ENCODE measurements at regions not wholly inside any gene's neighbourhood (a gene's known extent, or its start where the extent isn't known, plus 50 kb on each side); places are given as distances from the start of the nearest gene placed in this dataset.

GRCh38 chr20:24817351-24817750, 131.7 kb upstream of the CST7 start:
- no peak for DNase-seq

GRCh38 chr20:24818056-24818455, 131.0 kb upstream of the CST7 start:
- DNase-seq: no peak

- DNase-seq: no peak
These were observed 129.6 kb upstream of the CST7 start for GRCh38 chr20:24819331-24819965.

GRCh38 chr20:24820345-24820744, 128.7 kb upstream of the CST7 start:
- DNase-seq: no peak

- DNase-seq: no peak
These were observed 127.7 kb upstream of the CST7 start for GRCh38 chr20:24821391-24821790.

GRCh38 chr20:24823176-24823784, 125.8 kb upstream of the CST7 start:
- DNase-seq: no peak

GRCh38 chr20:24823989-24824693, 124.9 kb upstream of the CST7 start:
- DNase-seq: no peak

GRCh38 chr20:24825591-24825990, 123.5 kb upstream of the CST7 start:
- DNase-seq: no peak

- no peak for DNase-seq
These were observed 121.3 kb upstream of the CST7 start for GRCh38 chr20:24827603-24828295.

GRCh38 chr20:24828992-24829648, 119.9 kb upstream of the CST7 start:
- DNase-seq: no peak

GRCh38 chr20:24829649-24830370, 119.3 kb upstream of the CST7 start:
- DNase-seq: no peak

GRCh38 chr20:24830649-24831048, 118.4 kb upstream of the CST7 start:
- no peak for DNase-seq

GRCh38 chr20:24831232-24831631, 117.8 kb upstream of the CST7 start:
- DNase-seq: no peak

GRCh38 chr20:24832518-24832917, 116.6 kb upstream of the CST7 start:
- DNase-seq: no peak

- DNase-seq: no peak
These were observed 115.5 kb upstream of the CST7 start for GRCh38 chr20:24833592-24833991.

GRCh38 chr20:24834310-24834709, 114.8 kb upstream of the CST7 start:
- DNase-seq: no peak

- no peak for DNase-seq
These were observed 113.9 kb upstream of the CST7 start for GRCh38 chr20:24835195-24835594.

GRCh38 chr20:24836041-24836533, 113.0 kb upstream of the CST7 start:
- DNase-seq: no peak

GRCh38 chr20:24836661-24837299, 112.3 kb upstream of the CST7 start:
- DNase-seq: no peak

GRCh38 chr20:24837781-24838450, 111.2 kb upstream of the CST7 start:
- no peak for DNase-seq

Data from SW 1271 (cell line).